Adrenal gland (tissue), 9 donors: ENCODE measurements at regions not wholly inside any gene's neighbourhood (a gene's known extent, or its start where the extent isn't known, plus 50 kb on each side); places are given as distances from the start of the nearest gene placed in this dataset.

Experiments used
- DNase-seq, 7 donors: peaks; one replicate each; pipeline ENCODE4 v3.0.0-alpha.2; 2019 to 2020
- H3K27ac ChIP-seq, 5 donors: fragments of 200-600 bp; sonication (generic) in 4 of 5; 1 replicate in 3 of 5; 2 replicates in 2 of 5; pipeline versions ENCODE4 v1.5.1 to v1.8.0; 2016 to 2020; ENCODE audit warnings: mild to moderate bottlenecking in 1 of 5
- H3K27me3 ChIP-seq: fragments of 200-600 bp; 2 replicates; pipeline ENCODE4 v1.8.0; 2021
- H3K36me3 ChIP-seq, 2 donors: fragments of 200-600 bp; replicated peaks in 1 of 2; 1 replicate in 1 of 2; 2 replicates in 1 of 2; pipeline versions ENCODE4 v1.5.1 to v1.8.0; 2018 to 2022
- H3K4me1 ChIP-seq, 2 donors: fragments of 200-600 bp; replicated peaks in 1 of 2; 1 replicate in 1 of 2; 2 replicates in 1 of 2; pipeline versions ENCODE4 v1.5.1 to v1.8.0; 2018 to 2021
- H3K4me3 ChIP-seq, 4 donors: fragments of 200-600 bp; sonication (generic) in 3 of 4; one replicate each; pipeline ENCODE4 v1.5.1; 2016 to 2018
- H3K9me3 ChIP-seq, 3 donors: fragments of 200-600 bp; sonication (generic) in 1 of 3; replicated peaks in 1 of 3; 1 replicate in 2 of 3; 2 replicates in 1 of 3; pipeline versions ENCODE4 v1.5.1 to v1.8.0; 2016 to 2021
- POLR2A ChIP-seq, 2 donors: fragments of 450-650 bp; IDR thresholded peaks; one replicate each; pipeline ENCODE4 v1.6.1; 2017; ENCODE audit warnings: antibody characterized with exemption in 2 of 2, mild to moderate bottlenecking in 2 of 2, moderate library complexity in 1 of 2
- WGBS, 4 donors: extraction: QIAGEN DNeasy Blood & Tissue Kit in 2 of 4; methylation state at CpG; one replicate each; pipeline versions ENCODE4 v1.1.5 to v1.1.7; 2013 to 2017; 5-methylcytosine and 5-hydroxymethylcytosine counted together
- intact Hi-C, 2 donors: fragments of 100-400 bp; cut with DNase I; formaldehyde crosslinking; loops; one replicate each; pipeline versions ENCODE4 v1.14.1 to v1.15.0; 2022 to 2023
- TF ChIP-seq, protein P1 (sequence below), 6 experiments: fragments of 450-650 bp in 4 of 6; fragments of 200-600 bp in 2 of 6; sonication (generic) in 1 of 6; IDR thresholded peaks; 1 replicate in 5 of 6; 2 replicates in 1 of 6; pipeline versions ENCODE4 v1.5.1 to v1.8.0; 2016 to 2021; ENCODE audit warnings: antibody characterized with exemption in 6 of 6, mild to moderate bottlenecking in 2 of 6, moderate library complexity in 1 of 6
- donor health status: healthy with polysubstance abuse.
- donor health status: Bipolar disorder and iron deficiency.
- donor health status: DM: yes; HTN: yes; CAD: no.
- donor health status: DM: no; HTN: no; CAD: no.
- donor health status: DM: no; HTN: no; CAD: no.

GRCh38 chr5:99060306-99061261 is 131.8 kb upstream of the CHD1 start:
- no peak overlapping the region for H3K27ac ChIP-seq
- peak; percentile 54 to 92 (median 72) for DNase-seq
- no peaks in the 10 kb centered on the region for H3K9me3 ChIP-seq
- WGBS, 4 donors = 15 to 16% (median 15%) methylated on average over 13 of the region's 13 CpGs
- no peaks in the 10 kb centered on the region for H3K4me1 ChIP-seq
- intact Hi-C loops = no loop called here
- TF ChIP-seq POLR2A (IDR thresholded peaks at IDR 0.05) = no peak
- TF ChIP-seq, protein P1, sequence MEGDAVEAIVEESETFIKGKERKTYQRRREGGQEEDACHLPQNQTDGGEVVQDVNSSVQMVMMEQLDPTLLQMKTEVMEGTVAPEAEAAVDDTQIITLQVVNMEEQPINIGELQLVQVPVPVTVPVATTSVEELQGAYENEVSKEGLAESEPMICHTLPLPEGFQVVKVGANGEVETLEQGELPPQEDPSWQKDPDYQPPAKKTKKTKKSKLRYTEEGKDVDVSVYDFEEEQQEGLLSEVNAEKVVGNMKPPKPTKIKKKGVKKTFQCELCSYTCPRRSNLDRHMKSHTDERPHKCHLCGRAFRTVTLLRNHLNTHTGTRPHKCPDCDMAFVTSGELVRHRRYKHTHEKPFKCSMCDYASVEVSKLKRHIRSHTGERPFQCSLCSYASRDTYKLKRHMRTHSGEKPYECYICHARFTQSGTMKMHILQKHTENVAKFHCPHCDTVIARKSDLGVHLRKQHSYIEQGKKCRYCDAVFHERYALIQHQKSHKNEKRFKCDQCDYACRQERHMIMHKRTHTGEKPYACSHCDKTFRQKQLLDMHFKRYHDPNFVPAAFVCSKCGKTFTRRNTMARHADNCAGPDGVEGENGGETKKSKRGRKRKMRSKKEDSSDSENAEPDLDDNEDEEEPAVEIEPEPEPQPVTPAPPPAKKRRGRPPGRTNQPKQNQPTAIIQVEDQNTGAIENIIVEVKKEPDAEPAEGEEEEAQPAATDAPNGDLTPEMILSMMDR (IDR thresholded peaks at IDR 0.05) = peak; percentile 63 to 94 (median 72)
- H3K4me3 ChIP-seq = no peak overlapping the region
- no peaks in the 10 kb centered on the region for H3K36me3 ChIP-seq
- no peaks in the 10 kb centered on the region for H3K27me3 ChIP-seq

DNA sequence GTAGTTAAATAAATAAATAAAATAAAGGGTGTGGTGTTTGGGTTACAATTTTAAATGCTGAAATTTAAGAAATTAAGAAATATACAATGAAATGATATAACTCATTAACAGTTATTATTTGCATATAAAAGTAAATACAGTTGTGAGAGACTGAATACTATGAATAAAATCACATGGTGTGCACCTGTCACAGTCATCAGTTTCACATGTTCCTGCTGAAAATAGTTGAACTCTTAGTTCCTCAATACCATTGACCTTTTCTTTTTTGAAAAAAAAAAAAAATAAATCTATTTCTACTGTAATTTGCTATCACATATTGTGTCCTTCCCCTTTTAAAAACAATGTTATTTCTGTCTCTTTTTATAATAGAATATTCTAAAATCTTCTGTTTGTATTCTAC is 130.9 kb upstream of the CHD1 start:
- intact Hi-C loops = no loop called here
- TF ChIP-seq POLR2A (IDR thresholded peaks at IDR 0.05) = no peak
- TF ChIP-seq, protein P1 (IDR thresholded peaks at IDR 0.05) = no peak
- H3K27me3 ChIP-seq = no peaks in the 10 kb centered on the region
- H3K36me3 ChIP-seq = no peaks in the 10 kb centered on the region
- H3K4me1 ChIP-seq = no peaks in the 10 kb centered on the region
- H3K4me3 ChIP-seq = no peak overlapping the region
- no peak overlapping the region for H3K27ac ChIP-seq
- no peak for DNase-seq
- H3K9me3 ChIP-seq = no peaks in the 10 kb centered on the region

- no peaks in the 10 kb centered on the region for H3K36me3 ChIP-seq
- no peaks in the 10 kb centered on the region for H3K27me3 ChIP-seq
- H3K9me3 ChIP-seq = no peaks in the 10 kb centered on the region
- no peak for TF ChIP-seq POLR2A (IDR thresholded peaks at IDR 0.05)
- TF ChIP-seq, protein P1 (IDR thresholded peaks at IDR 0.05) = no peak
- no peak overlapping the region for H3K4me3 ChIP-seq
- no peak for DNase-seq
- intact Hi-C loops = no loop called here
- no peaks in the 10 kb centered on the region for H3K4me1 ChIP-seq
- 87 to 92% (median 89%) methylated on average over 2 of the region's 2 CpGs for WGBS, 4 donors
- H3K27ac ChIP-seq = no peak overlapping the region
Observed at GRCh38 chr5:99058466-99058865, 129.7 kb upstream of the CHD1 start.

GRCh38 chr5:99054972-99055371 is 126.2 kb upstream of the CHD1 start:
- H3K4me1 ChIP-seq = no peaks in the 10 kb centered on the region
- no peak for TF ChIP-seq POLR2A (IDR thresholded peaks at IDR 0.05)
- TF ChIP-seq, protein P1 (IDR thresholded peaks at IDR 0.05) = no peak
- WGBS, 4 donors = 67 to 83% (median 76%) methylated on average over 1 of the region's 1 CpG
- intact Hi-C loops = no loop called here
- no peak overlapping the region for H3K4me3 ChIP-seq
- no peak overlapping the region for H3K27ac ChIP-seq
- no peaks in the 10 kb centered on the region for H3K27me3 ChIP-seq
- no peaks in the 10 kb centered on the region for H3K36me3 ChIP-seq
- DNase-seq = no peak
- H3K9me3 ChIP-seq = no peaks in the 10 kb centered on the region
